ENCODE measurements at regions not wholly inside any gene's neighbourhood (a gene's known extent, or its start where the extent isn't known, plus 50 kb on each side); places are given as distances from the start of the nearest gene placed in this dataset.

GRCh38 chr14:41144370-41144769 is 462.3 kb upstream of the LRFN5 start:
- TF ChIP-seq POLR2A (IDR thresholded peaks at IDR 0.05) (no peak), POLR2AphosphoS5 (IDR thresholded peaks at IDR 0.05) (no peak), CTCF (IDR thresholded peaks at IDR 0.05 in 8 of 11, conservative IDR thresholded peaks at IDR 0.05 in 3 of 11) (no peak)
- Histone ChIP-seq H3K27me3 (replicated peaks in 1 of 7) (no peaks in the 10 kb centered on the region), H3K4me3 (no peak overlapping the region), H3K27ac (no peak overlapping the region), H3K4me1 (no peaks in the 10 kb centered on the region), H3K9me3 (peaks cover 0 to 13% (median 0%) of the 10 kb centered on the region in 8 donors), H3K36me3 (no peaks in the 10 kb centered on the region)
- WGBS, 5 donors: 87 to 94% (median 91%) methylated on average over 6 to 10 of the region's 10 CpGs
- intact Hi-C loops (cut with DNase I; ENCODE audit: low total_unique reads): no loop called here
- no peak for DNase-seq

GRCh38 chr14:41137741-41138140 is 468.9 kb upstream of the LRFN5 start:
- Histone ChIP-seq H3K27ac (no peak overlapping the region), H3K27me3 (replicated peaks in 1 of 7) (no peaks in the 10 kb centered on the region), H3K9me3 (peaks cover 0 to 6% (median 0%) of the 10 kb centered on the region in 8 donors), H3K36me3 (no peaks in the 10 kb centered on the region), H3K4me3 (no peak overlapping the region), H3K4me1 (no peaks in the 10 kb centered on the region)
- intact Hi-C loops (cut with DNase I; ENCODE audit: low total_unique reads): no loop called here
- TF ChIP-seq POLR2AphosphoS5 (IDR thresholded peaks at IDR 0.05) (no peak), CTCF (IDR thresholded peaks at IDR 0.05 in 8 of 11, conservative IDR thresholded peaks at IDR 0.05 in 3 of 11) (no peak), POLR2A (IDR thresholded peaks at IDR 0.05) (no peak)
- WGBS, 5 donors: 82 to 91% (median 85%) methylated on average over 2 of the region's 2 CpGs
- DNase-seq: no peak

- WGBS, 5 donors: 67 to 88% (median 80%) methylated on average over 2 of the region's 2 CpGs
These were observed 476.4 kb upstream of the LRFN5 start for GRCh38 chr14:41130274-41130673.

GRCh38 chr14:41120402-41120801 is 486.3 kb upstream of the LRFN5 start:
- no peaks in the 10 kb centered on the region for H3K9me3 ChIP-seq
- H3K4me1 ChIP-seq: no peaks in the 10 kb centered on the region
- H3K27me3 ChIP-seq (replicated peaks in 1 of 7): no peaks in the 10 kb centered on the region
- H3K27ac ChIP-seq: no peak overlapping the region
- 52 to 61% (median 53%) methylated on average over 4 of the region's 4 CpGs for WGBS, 5 donors
- no peak for DNase-seq
- no peaks in the 10 kb centered on the region for H3K36me3 ChIP-seq
- no peak overlapping the region for H3K4me3 ChIP-seq
- intact Hi-C loops (cut with DNase I; ENCODE audit: low total_unique reads): no loop called here
- TF ChIP-seq POLR2A (IDR thresholded peaks at IDR 0.05): no peak
- TF ChIP-seq CTCF (IDR thresholded peaks at IDR 0.05 in 8 of 11, conservative IDR thresholded peaks at IDR 0.05 in 3 of 11): no peak
- TF ChIP-seq POLR2AphosphoS5 (IDR thresholded peaks at IDR 0.05): no peak

More at GRCh38 chr14:41130274-41130673, 476.4 kb upstream of the LRFN5 start:
- Histone ChIP-seq H3K9me3 (peaks cover 0 to 13% (median 3%) of the 10 kb centered on the region in 8 donors), H3K36me3 (no peaks in the 10 kb centered on the region), H3K27ac (no peak overlapping the region), H3K4me1 (no peaks in the 10 kb centered on the region), H3K4me3 (no peak overlapping the region), H3K27me3 (replicated peaks in 1 of 7) (no peaks in the 10 kb centered on the region)
- TF ChIP-seq POLR2A (IDR thresholded peaks at IDR 0.05): no peak
- TF ChIP-seq CTCF (IDR thresholded peaks at IDR 0.05 in 8 of 11, conservative IDR thresholded peaks at IDR 0.05 in 3 of 11): no peak
- no peak for TF ChIP-seq POLR2AphosphoS5 (IDR thresholded peaks at IDR 0.05)
- intact Hi-C loops (cut with DNase I; ENCODE audit: low total_unique reads): no loop called here
- DNase-seq: no peak
